HepG2 (cell line): ENCODE measurements at regions not wholly inside any gene's neighbourhood (a gene's known extent, or its start where the extent isn't known, plus 50 kb on each side); places are given as distances from the start of the nearest gene placed in this dataset.

ENCODE experiments used
- CEBPG ChIP-seq: IDR thresholded peaks from 2 replicates; pipeline ENCODE4 v1.6.1; 2016
- FOXP4 ChIP-seq: sonication (generic); formaldehyde crosslinking; IDR thresholded peaks from 2 replicates; pipeline ENCODE4 v1.4.0; 2020; ENCODE audit warnings: missing genetic modification reagents
- GATAD1 ChIP-seq: IDR thresholded peaks from 2 replicates; pipeline ENCODE4 v1.6.1; 2016; ENCODE audit warnings: missing genetic modification reagents, missing compliant biosample characterization
- HNF1A ChIP-seq, 2 experiments: sonication (generic) in 1 of 2; formaldehyde crosslinking in 1 of 2; IDR thresholded peaks; 2 replicates each; pipeline versions ENCODE4 v1.4.0 to v1.6.1; 2016 to 2020; ENCODE audit warnings: borderline replicate concordance in 1 of 2, low read depth in 1 of 2, mild to moderate bottlenecking in 1 of 2, missing genetic modification reagents in 1 of 2
- HNF4A ChIP-seq: sonication (generic); formaldehyde crosslinking; IDR thresholded peaks from 2 replicates; pipeline ENCODE4 v1.4.0; 2020; ENCODE audit warnings: missing genetic modification reagents
- MIXL1 ChIP-seq: IDR thresholded peaks from 2 replicates; pipeline ENCODE4 v1.6.1; 2016
- NCOR1 ChIP-seq: fragments of 200-600 bp; sonication (generic); IDR thresholded peaks from 2 replicates; pipeline ENCODE4 v1.7.0; 2017; ENCODE audit warnings: antibody characterized with exemption, low read length, borderline replicate concordance
- POGZ ChIP-seq: sonication (generic); formaldehyde crosslinking; IDR thresholded peaks from 2 replicates; pipeline ENCODE4 v1.4.0; 2020; ENCODE audit warnings: mild to moderate bottlenecking, missing genetic modification reagents
- TEF ChIP-seq: sonication (generic); formaldehyde crosslinking; IDR thresholded peaks from 2 replicates; pipeline ENCODE4 v1.5.0; 2020; ENCODE audit warnings: missing genetic modification reagents
- ZNF124 ChIP-seq: sonication (generic); formaldehyde crosslinking; IDR thresholded peaks from 2 replicates; pipeline ENCODE4 v1.4.0; 2020; ENCODE audit warnings: missing genetic modification reagents
- ZNF224 ChIP-seq: sonication (generic); formaldehyde crosslinking; IDR thresholded peaks from 2 replicates; pipeline ENCODE4 v1.5.0; 2020; ENCODE audit warnings: mild to moderate bottlenecking, missing genetic modification reagents
- ZNF276 ChIP-seq: sonication (generic); formaldehyde crosslinking; IDR thresholded peaks from 2 replicates; pipeline ENCODE4 v1.4.0; 2020; ENCODE audit warnings: mild to moderate bottlenecking, low read depth, missing genetic modification reagents
- ZNF567 ChIP-seq: sonication (generic); formaldehyde crosslinking; IDR thresholded peaks from 2 replicates; pipeline ENCODE4 v1.8.1; 2023; ENCODE audit warnings: mild to moderate bottlenecking, missing genetic modification reagents, borderline replicate concordance
- ZNF768 ChIP-seq: sonication (generic); formaldehyde crosslinking; IDR thresholded peaks from 2 replicates; pipeline ENCODE4 v1.4.0; 2020; ENCODE audit warnings: missing genetic modification reagents
- ZNF777 ChIP-seq: sonication (generic); formaldehyde crosslinking; IDR thresholded peaks from 2 replicates; pipeline ENCODE4 v1.4.0; 2020; ENCODE audit warnings: missing genetic modification reagents
- ZNF780A ChIP-seq: sonication (generic); formaldehyde crosslinking; IDR thresholded peaks from 2 replicates; pipeline ENCODE4 v1.8.0; 2022; ENCODE audit warnings: mild to moderate bottlenecking, missing genetic modification reagents, moderate library complexity

GRCh38 chr1:223046011-223046410 lies 97.0 kb downstream of the TLR5 start (continued):
- TF ChIP-seq ZNF224, result no peak
- no peak for TF ChIP-seq MIXL1 (CRISPR knock-in tag)
- TF ChIP-seq CEBPG (CRISPR knock-in tag), result peak; percentile 44; the same call in 1 of the 2 replicates
- no peak for TF ChIP-seq GATAD1 (CRISPR knock-in tag)
- peak; percentile 93 for TF ChIP-seq HNF4A
- TF ChIP-seq ZNF768 (CRISPR knock-in tag), result no peak
- TF ChIP-seq POGZ (CRISPR knock-in tag), result peak; percentile 45; the same call in 1 of the 2 replicates
- TF ChIP-seq ZNF567 (CRISPR knock-in tag), result no peak
- TF ChIP-seq ZNF777 (CRISPR knock-in tag), result no peak
- 0 out of 2 replicates have a peak, but pooled peaks have one; percentile 55 for TF ChIP-seq ZNF124 (CRISPR knock-in tag)
- no peak for TF ChIP-seq FOXP4 (CRISPR knock-in tag)
- TF ChIP-seq ZNF276 (CRISPR knock-in tag), result no peak
- TF ChIP-seq NCOR1, result peak; percentile 30; the same call in 1 of the 2 replicates
- peak; percentile 58; the same call in 1 of the 2 replicates for TF ChIP-seq TEF (CRISPR knock-in tag)
- TF ChIP-seq ZNF780A (CRISPR knock-in tag), result no peak
- TF ChIP-seq HNF1A (IDR thresholded peaks at IDR 0.05; ENCODE audit: low read depth), result no peak
- no peak for TF ChIP-seq HNF1A (CRISPR knock-in tag; IDR thresholded peaks at IDR 0.05; ENCODE audit: borderline replicate concordance)
